Fibroblast of skin of left biceps (primary cell): ENCODE measurements at regions not wholly inside any gene's neighbourhood (a gene's known extent, or its start where the extent isn't known, plus 50 kb on each side); places are given as distances from the start of the nearest gene placed in this dataset.

Source experiments
- DNase-seq, 2 experiments: peaks; one replicate each; pipeline ENCODE4 v3.0.0-alpha.2; 2013; ENCODE audit warnings: low read depth in 2 of 2

- DNase-seq = no peak
Observed at GRCh38 chr18:32544088-32544487, 73.4 kb upstream of the GAREM1 start.

- no peak for DNase-seq
Observed at GRCh38 chr18:32542221-32542798, 71.6 kb upstream of the GAREM1 start.

- no peak for DNase-seq
Observed at GRCh38 chr18:32530947-32531651, 60.4 kb upstream of the GAREM1 start.

GRCh38 chr18:32529722-32530420 is 59.2 kb upstream of the GAREM1 start:
- no peak for DNase-seq

GRCh38 chr18:32520771-32521170 is 50.1 kb upstream of the GAREM1 start:
- no peak for DNase-seq
